Esophagus squamous epithelium (tissue), 5 donors: ENCODE measurements at regions not wholly inside any gene's neighbourhood (a gene's known extent, or its start where the extent isn't known, plus 50 kb on each side); places are given as distances from the start of the nearest gene placed in this dataset.

ENCODE experiments used
- DNase-seq: peaks from one replicate; lab custom pipeline; 2025; lab: John Stamatoyannopoulos, UW
- H3K27ac ChIP-seq, 4 donors: fragments of 200-600 bp; sonication (generic); one replicate each; pipeline ENCODE4 v1.5.1; 2016 to 2019; ENCODE audit warnings: mild to moderate bottlenecking in 1 of 4
- H3K27me3 ChIP-seq, 4 donors: fragments of 200-600 bp; sonication (generic); 1 replicate in 3 of 4; 2 replicates in 1 of 4; pipeline versions ENCODE4 v1.5.1 to v1.6.0; 2017 to 2021; ENCODE audit warnings: antibody characterized with exemption in 1 of 4
- H3K36me3 ChIP-seq, 3 donors: fragments of 200-600 bp; sonication (generic); one replicate each; pipeline ENCODE4 v1.5.1; 2016 to 2019
- H3K4me1 ChIP-seq, 3 donors: fragments of 200-600 bp; sonication (generic); one replicate each; pipeline ENCODE4 v1.5.1; 2017 to 2019
- H3K4me3 ChIP-seq, 4 donors: fragments of 200-600 bp; sonication (generic); 1 replicate in 3 of 4; 2 replicates in 1 of 4; pipeline ENCODE4 v1.5.1; 2016 to 2019; ENCODE audit warnings: mild to moderate bottlenecking in 2 of 4, moderate library complexity in 1 of 4
- H3K9me3 ChIP-seq, 3 donors: fragments of 200-600 bp; sonication (generic); one replicate each; pipeline ENCODE4 v1.5.1; 2016 to 2019
- POLR2A ChIP-seq, 4 donors: fragments of 450-650 bp; IDR thresholded peaks; one replicate each; pipeline ENCODE4 v1.6.1; 2017; ENCODE audit warnings: antibody characterized with exemption in 4 of 4, mild to moderate bottlenecking in 4 of 4, moderate library complexity in 3 of 4
- WGBS, 2 donors: methylation state at CpG; one replicate each; pipeline ENCODE4 v1.1.5; 2018; 5-methylcytosine and 5-hydroxymethylcytosine counted together
- intact Hi-C: fragments of 100-400 bp; cut with DNase I; formaldehyde crosslinking; loops from one replicate; pipeline ENCODE4 v1.15.0; 2022
- TF ChIP-seq, protein P1 (sequence below), 6 experiments: fragments of 450-650 bp in 4 of 6; fragments of 200-600 bp in 2 of 6; sonication (generic) in 2 of 6; IDR thresholded peaks; one replicate each; pipeline ENCODE4 v1.5.1; 2016 to 2019; ENCODE audit warnings: antibody characterized with exemption in 6 of 6, mild to moderate bottlenecking in 4 of 6, moderate library complexity in 4 of 6
- donor health status: DM: yes; HTN: yes; CAD: no.

DNA sequence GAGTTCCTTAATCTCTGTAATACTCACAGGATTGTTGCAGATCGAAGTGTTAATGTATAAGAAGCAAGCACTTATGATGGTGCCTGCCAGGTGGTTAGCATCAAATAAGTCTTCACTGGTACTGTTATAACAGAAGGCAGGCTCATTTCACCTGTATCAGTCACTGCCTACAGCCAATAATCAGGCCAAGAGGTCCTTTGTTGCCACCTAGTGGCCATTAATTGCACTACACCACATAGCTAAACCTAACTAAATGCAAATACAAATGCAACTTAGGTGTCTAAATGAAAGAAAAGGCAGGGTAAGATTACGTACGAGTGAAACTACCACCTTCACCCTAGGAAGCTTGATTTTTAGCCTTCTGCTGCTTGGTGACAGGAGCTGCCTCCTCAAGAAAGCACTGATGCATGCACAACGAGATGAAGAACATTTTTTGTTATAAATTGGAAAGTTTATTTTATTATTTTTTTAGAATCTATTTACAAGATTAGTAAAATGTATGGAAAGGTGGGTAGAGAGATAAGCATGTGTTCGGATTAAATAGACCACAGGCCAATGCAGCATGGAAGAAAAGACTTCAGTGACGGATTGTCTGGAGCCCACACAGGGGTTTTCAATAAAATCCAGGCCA lies 334.8 kb upstream of the CAMK1G start:
- Histone ChIP-seq H3K27ac (no peak overlapping the region), H3K9me3 (no peaks in the 10 kb centered on the region), H3K4me3 (no peak overlapping the region), H3K36me3 (no peaks in the 10 kb centered on the region), H3K27me3 (no peaks in the 10 kb centered on the region), H3K4me1 (no peaks in the 10 kb centered on the region)
- intact Hi-C loops = no loop called here
- 20 to 23% methylated on average over 6 of the region's 6 CpGs for WGBS, 2 donors
- DNase-seq = no peak
- no peak for TF ChIP-seq POLR2A (IDR thresholded peaks at IDR 0.05)
- TF ChIP-seq, protein P1, sequence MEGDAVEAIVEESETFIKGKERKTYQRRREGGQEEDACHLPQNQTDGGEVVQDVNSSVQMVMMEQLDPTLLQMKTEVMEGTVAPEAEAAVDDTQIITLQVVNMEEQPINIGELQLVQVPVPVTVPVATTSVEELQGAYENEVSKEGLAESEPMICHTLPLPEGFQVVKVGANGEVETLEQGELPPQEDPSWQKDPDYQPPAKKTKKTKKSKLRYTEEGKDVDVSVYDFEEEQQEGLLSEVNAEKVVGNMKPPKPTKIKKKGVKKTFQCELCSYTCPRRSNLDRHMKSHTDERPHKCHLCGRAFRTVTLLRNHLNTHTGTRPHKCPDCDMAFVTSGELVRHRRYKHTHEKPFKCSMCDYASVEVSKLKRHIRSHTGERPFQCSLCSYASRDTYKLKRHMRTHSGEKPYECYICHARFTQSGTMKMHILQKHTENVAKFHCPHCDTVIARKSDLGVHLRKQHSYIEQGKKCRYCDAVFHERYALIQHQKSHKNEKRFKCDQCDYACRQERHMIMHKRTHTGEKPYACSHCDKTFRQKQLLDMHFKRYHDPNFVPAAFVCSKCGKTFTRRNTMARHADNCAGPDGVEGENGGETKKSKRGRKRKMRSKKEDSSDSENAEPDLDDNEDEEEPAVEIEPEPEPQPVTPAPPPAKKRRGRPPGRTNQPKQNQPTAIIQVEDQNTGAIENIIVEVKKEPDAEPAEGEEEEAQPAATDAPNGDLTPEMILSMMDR (IDR thresholded peaks at IDR 0.05) = peak; percentile 63 to 96 (median 92)

DNA sequence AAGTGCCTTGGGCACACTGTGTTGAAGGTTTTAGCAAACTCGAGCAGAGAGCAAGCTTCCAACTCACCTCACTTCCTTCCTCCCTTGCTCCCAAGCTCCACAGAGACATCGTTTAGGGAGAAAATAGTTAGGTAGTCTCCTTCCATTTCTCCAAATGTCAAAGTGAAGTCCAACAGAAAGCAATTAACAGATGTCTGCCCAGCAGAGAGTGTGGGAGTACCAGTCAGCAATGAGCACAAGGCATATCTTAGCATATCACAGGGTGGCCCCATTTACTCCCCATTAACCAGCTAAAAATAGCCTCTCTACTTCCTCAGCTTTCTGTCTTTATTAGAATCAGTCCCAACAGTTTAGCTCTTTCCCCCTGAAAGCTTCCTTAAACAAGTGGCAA lies 334.2 kb upstream of the CAMK1G start:
- Histone ChIP-seq H3K36me3 (no peaks in the 10 kb centered on the region), H3K27ac (no peak overlapping the region), H3K27me3 (no peaks in the 10 kb centered on the region), H3K9me3 (no peaks in the 10 kb centered on the region), H3K4me1 (no peaks in the 10 kb centered on the region), H3K4me3 (no peak overlapping the region)
- WGBS, 2 donors = 20 to 24% methylated on average over 2 of the region's 2 CpGs
- DNase-seq = no peak
- intact Hi-C loops = no loop called here
- TF ChIP-seq POLR2A (IDR thresholded peaks at IDR 0.05) = no peak
- TF ChIP-seq, protein P1 (IDR thresholded peaks at IDR 0.05) = no peak

DNA sequence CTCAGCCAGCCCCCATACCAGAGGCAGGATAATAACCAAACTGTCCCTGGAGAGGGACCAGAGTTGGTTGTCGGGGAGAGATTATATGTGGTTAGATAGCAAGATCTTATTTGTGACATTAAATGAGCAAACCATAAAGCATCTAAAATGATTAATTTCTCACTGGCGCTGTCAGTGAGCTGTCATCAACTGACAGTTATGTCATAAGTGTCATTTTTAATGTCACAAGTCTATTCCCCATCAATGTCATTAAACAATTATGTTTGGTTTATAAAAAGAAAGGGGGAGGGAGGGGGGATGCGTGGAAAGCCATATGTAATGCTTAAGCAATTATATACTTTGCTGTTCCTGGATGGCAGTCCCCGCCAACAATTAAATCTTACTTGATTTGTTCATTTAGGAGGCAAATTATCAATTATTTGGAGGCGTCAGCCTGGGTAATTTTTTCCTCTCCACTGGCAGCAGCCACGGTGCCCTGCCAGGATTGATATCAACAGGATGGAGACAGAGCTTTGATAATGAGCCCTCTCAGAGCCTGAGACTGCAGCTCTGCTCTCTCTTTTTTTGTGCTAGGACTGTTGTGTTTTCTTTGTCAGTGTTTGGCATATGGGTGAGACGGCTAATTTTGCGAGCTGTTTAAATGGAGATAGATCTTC lies 333.6 kb upstream of the CAMK1G start:
- intact Hi-C loops = no loop called here
- Histone ChIP-seq H3K36me3 (no peaks in the 10 kb centered on the region), H3K9me3 (no peaks in the 10 kb centered on the region), H3K4me3 (no peak overlapping the region), H3K27ac (no peak overlapping the region), H3K27me3 (no peaks in the 10 kb centered on the region), H3K4me1 (no peaks in the 10 kb centered on the region)
- TF ChIP-seq POLR2A (IDR thresholded peaks at IDR 0.05) = no peak
- TF ChIP-seq, protein P1 (IDR thresholded peaks at IDR 0.05) = no peak
- DNase-seq = no peak
- 63 to 67% methylated on average over 8 of the region's 8 CpGs for WGBS, 2 donors

- Histone ChIP-seq H3K27ac (no peak overlapping the region), H3K4me1 (no peaks in the 10 kb centered on the region), H3K36me3 (no peaks in the 10 kb centered on the region), H3K27me3 (no peaks in the 10 kb centered on the region), H3K4me3 (no peak overlapping the region), H3K9me3 (no peaks in the 10 kb centered on the region)
- 85 to 91% methylated on average over 4 of the region's 4 CpGs for WGBS, 2 donors
- TF ChIP-seq, protein P1 (IDR thresholded peaks at IDR 0.05) = peak in 1 of 6 experiments; percentile 11
- TF ChIP-seq POLR2A (IDR thresholded peaks at IDR 0.05) = no peak
- DNase-seq = no peak
- intact Hi-C loops = no loop called here
Observed at GRCh38 chr1:209250861-209251636, 332.5 kb upstream of the CAMK1G start.
